Retinal pigment epithelial cell (primary cell): ENCODE measurements at regions not wholly inside any gene's neighbourhood (a gene's known extent, or its start where the extent isn't known, plus 50 kb on each side); places are given as distances from the start of the nearest gene placed in this dataset.

Experiments
- DNase-seq: peaks from one replicate; pipeline ENCODE4 v3.0.0-alpha.2; 2010; ENCODE audit warnings: low read depth
- H3K4me3 ChIP-seq: 2 replicates; pipeline ENCODE4 v1.5.1; 2011; ENCODE audit warnings: mild to moderate bottlenecking, low read length, control low read depth, moderate library complexity
- CTCF ChIP-seq: conservative IDR thresholded peaks from 2 replicates; pipeline ENCODE4 v1.5.1; 2011; ENCODE audit warnings: low read depth, low read length, control low read depth, inconsistent platforms

GRCh38 chr9:107625383-107625984, 135.9 kb upstream of the KLF4 start:
- no peak for DNase-seq
- no peak for TF ChIP-seq CTCF
- H3K4me3 ChIP-seq, result no peak overlapping the region

- TF ChIP-seq CTCF, result no peak
- DNase-seq, result no peak
- H3K4me3 ChIP-seq, result no peak overlapping the region
Observed at GRCh38 chr9:107624234-107624948, 134.8 kb upstream of the KLF4 start.

- no peak for TF ChIP-seq CTCF
- no peak overlapping the region for H3K4me3 ChIP-seq
- no peak for DNase-seq
Observed at GRCh38 chr9:107621436-107621835, 131.9 kb upstream of the KLF4 start.

- TF ChIP-seq CTCF, result no peak
- no peak for DNase-seq
- no peak overlapping the region for H3K4me3 ChIP-seq
Observed at GRCh38 chr9:107620801-107621200, 131.2 kb upstream of the KLF4 start.

GRCh38 chr9:107620236-107620635, 130.7 kb upstream of the KLF4 start:
- no peak for DNase-seq
- TF ChIP-seq CTCF, result no peak
- no peak overlapping the region for H3K4me3 ChIP-seq

GRCh38 chr9:107615321-107615720, 125.8 kb upstream of the KLF4 start:
- DNase-seq, result no peak

More at GRCh38 chr9:107615321-107615720, 125.8 kb upstream of the KLF4 start:
- no peak for TF ChIP-seq CTCF
- no peak overlapping the region for H3K4me3 ChIP-seq
